CD4-positive, alpha-beta T cell (primary cell): ENCODE measurements at regions not wholly inside any gene's neighbourhood (a gene's known extent, or its start where the extent isn't known, plus 50 kb on each side); places are given as distances from the start of the nearest gene placed in this dataset.

Experiments used
- ATAC-seq: fragments of 200-7000 bp; cut with Tn5 transposase; one replicate; pipeline ENCODE4 v1.10.0; 2022; ENCODE audit warnings: mild to moderate bottlenecking; ENCODE audit not compliant: poor library complexity
- CTCF ChIA-PET: fragments of 350-600 bp; sonication (Branson Sonifier 250); formaldehyde crosslinking; loops from one replicate; lab custom pipeline; 2021; ENCODE audit warnings: antibody characterized with exemption, inconsistent platforms; lab: Charles Lee
- POLR2A ChIA-PET: fragments of 350-600 bp; sonication (Branson Sonifier 250); formaldehyde crosslinking; loops from one replicate; lab custom pipeline; 2021; ENCODE audit warnings: antibody characterized with exemption, inconsistent platforms; lab: Charles Lee
- DNase-seq, 14 experiments: peaks; one replicate each; pipeline ENCODE4 v3.0.0-alpha.2; 2013 to 2020; ENCODE audit warnings: mixed read lengths in 2 of 14
- H3K27ac ChIP-seq, 2 donors: one replicate each; pipeline versions ENCODE4 v1.5.1 to v1.7.0; 2013; ENCODE audit warnings: low read length in 2 of 2, low read depth in 1 of 2, mild to moderate bottlenecking in 1 of 2
- H3K27me3 ChIP-seq, 2 experiments: 1 replicate in 1 of 2; 2 replicates in 1 of 2; pipeline versions ENCODE4 v1.6.1 to v1.7.0; 2013; ENCODE audit warnings: low read length in 2 of 2, control low read depth in 1 of 2, mild to moderate bottlenecking in 1 of 2, moderate library complexity in 1 of 2; ENCODE audit not compliant: insufficient read depth in 2 of 2, control insufficient read depth in 1 of 2
- H3K36me3 ChIP-seq: one replicate; pipeline ENCODE4 v1.6.1; 2013; ENCODE audit warnings: low read length, control low read depth; ENCODE audit not compliant: insufficient read depth
- H3K4me1 ChIP-seq: one replicate; pipeline ENCODE4 v1.6.1; 2013; ENCODE audit warnings: low read length, control low read depth; ENCODE audit not compliant: insufficient read depth
- H3K4me3 ChIP-seq: one replicate; pipeline ENCODE4 v1.5.1; 2013; ENCODE audit warnings: mild to moderate bottlenecking, low read length, moderate library complexity
- H3K9me3 ChIP-seq, 2 experiments: 1 replicate in 1 of 2; 2 replicates in 1 of 2; pipeline versions ENCODE4 v1.6.1 to v1.7.0; 2013; ENCODE audit warnings: low read length in 2 of 2, mild to moderate bottlenecking in 2 of 2, control low read depth in 1 of 2, moderate library complexity in 1 of 2; ENCODE audit not compliant: control insufficient read depth in 1 of 2, insufficient read depth in 1 of 2
- H3K27ac Mint-ChIP-seq: one replicate; pipeline ENCODE4 v1.8.0; 2020; ENCODE audit warnings: mixed read lengths
- H3K27me3 Mint-ChIP-seq: one replicate; pipeline ENCODE4 v1.8.0; 2021; ENCODE audit warnings: mixed read lengths
- H3K36me3 Mint-ChIP-seq: one replicate; pipeline ENCODE4 v1.8.0; 2021; ENCODE audit warnings: low read depth, mixed read lengths
- H3K4me1 Mint-ChIP-seq: one replicate; pipeline ENCODE4 v1.8.0; 2021; ENCODE audit warnings: low read depth, mixed read lengths
- H3K4me3 Mint-ChIP-seq: one replicate; pipeline ENCODE4 v1.8.0; 2020; ENCODE audit warnings: mild to moderate bottlenecking, mixed read lengths
- H3K9me3 Mint-ChIP-seq: one replicate; pipeline ENCODE4 v1.8.0; 2020; ENCODE audit warnings: mixed read lengths
- CTCF ChIP-seq: fragments of 200-600 bp; IDR thresholded peaks from one replicate; pipeline ENCODE4 v1.8.0; 2022; ENCODE audit warnings: antibody characterized with exemption, mild to moderate bottlenecking
- intact Hi-C, 2 experiments: fragments of 100-400 bp; cut with DNase I in 1 of 2; cut with micrococcal nuclease in 1 of 2; formaldehyde crosslinking; loops; one replicate each; pipeline versions ENCODE4 v1.15.1 to v1.9.0; 2023 to 2025; cut with DNase I, micrococcal nuclease

- Histone ChIP-seq H3K36me3 (no peaks in the 10 kb centered on the region), H3K4me3 (no peak overlapping the region), H3K27me3 (peaks cover 0 to 18% of the 10 kb centered on the region in 2 experiments), H3K9me3 (peaks cover 0 to 6% of the 10 kb centered on the region in 2 experiments), H3K27ac (no peak overlapping the region), H3K4me1 (no peaks in the 10 kb centered on the region)
- no peaks in the 10 kb centered on the region for H3K4me1 Mint-ChIP-seq
- peaks cover 37% of the 10 kb centered on the region for H3K27me3 Mint-ChIP-seq
- CTCF ChIA-PET = no interaction called here
- H3K9me3 Mint-ChIP-seq = no peaks in the 10 kb centered on the region
- POLR2A ChIA-PET = no interaction called here
- TF ChIP-seq CTCF = no peak
- intact Hi-C loops = no loop called here
- DNase-seq (no peak), ATAC-seq (no peak)
- H3K36me3 Mint-ChIP-seq = no peaks in the 10 kb centered on the region
- H3K27ac Mint-ChIP-seq = no peak overlapping the region
- no peak overlapping the region for H3K4me3 Mint-ChIP-seq
Measured at GRCh38 chr13:22836475-22836874, 344.3 kb upstream of the SGCG start.

GRCh38 chr13:22837980-22838647 is 342.7 kb upstream of the SGCG start:
- H3K27me3 Mint-ChIP-seq = peaks cover 37% of the 10 kb centered on the region
- intact Hi-C loops = no loop called here
- Histone ChIP-seq H3K36me3 (no peaks in the 10 kb centered on the region), H3K27ac (no peak overlapping the region), H3K4me3 (no peak overlapping the region), H3K27me3 (peaks cover 0 to 18% of the 10 kb centered on the region in 2 experiments), H3K4me1 (no peaks in the 10 kb centered on the region), H3K9me3 (peaks cover 0 to 6% of the 10 kb centered on the region in 2 experiments)
- H3K9me3 Mint-ChIP-seq = no peaks in the 10 kb centered on the region
- H3K4me1 Mint-ChIP-seq = no peaks in the 10 kb centered on the region
- ChIA-PET CTCF (no interaction called here), POLR2A (no interaction called here)
- ATAC-seq = no peak
- TF ChIP-seq CTCF = no peak
- H3K27ac Mint-ChIP-seq = no peak overlapping the region
- no peak overlapping the region for H3K4me3 Mint-ChIP-seq
- DNase-seq = no peak
- no peaks in the 10 kb centered on the region for H3K36me3 Mint-ChIP-seq

- intact Hi-C loops = no loop called here
- H3K4me3 Mint-ChIP-seq = no peak overlapping the region
- Histone ChIP-seq H3K4me3 (no peak overlapping the region), H3K27me3 (peaks cover 0 to 18% of the 10 kb centered on the region in 2 experiments), H3K27ac (no peak overlapping the region), H3K36me3 (no peaks in the 10 kb centered on the region), H3K9me3 (peaks cover 0 to 6% of the 10 kb centered on the region in 2 experiments), H3K4me1 (no peaks in the 10 kb centered on the region)
- DNase-seq (no peak), ATAC-seq (no peak)
- ChIA-PET CTCF (interaction anchor here (0.9 kb wide), 1 partner anchor 11 kb away, joined by 3 read pairs; no protein-coding TSS in a partner anchor), POLR2A (no interaction called here)
- no peaks in the 10 kb centered on the region for H3K9me3 Mint-ChIP-seq
- no peak overlapping the region for H3K27ac Mint-ChIP-seq
- no peaks in the 10 kb centered on the region for H3K4me1 Mint-ChIP-seq
- H3K27me3 Mint-ChIP-seq = peaks cover 37% of the 10 kb centered on the region
- H3K36me3 Mint-ChIP-seq = no peaks in the 10 kb centered on the region
- no peak for TF ChIP-seq CTCF
Measured at GRCh38 chr13:22839603-22840530, 340.9 kb upstream of the SGCG start.
